ENCODE measurements at regions not wholly inside any gene's neighbourhood (a gene's known extent, or its start where the extent isn't known, plus 50 kb on each side); places are given as distances from the start of the nearest gene placed in this dataset.

GRCh38 chr12:115824936-115825602 lies 452.4 kb downstream of the MED13L start:
- Histone ChIP-seq H4K20me1 (ENCODE audit: insufficient read depth, low read length) (no peaks in the 10 kb centered on the region), H3K27me3 (ENCODE audit: insufficient read depth, low read length) (no peaks in the 10 kb centered on the region), H3K36me3 (ENCODE audit: insufficient read depth, low read length) (no peaks in the 10 kb centered on the region), H2AFZ (ENCODE audit: low read length) (no peak overlapping the region), H3K4me1 (ENCODE audit: insufficient read depth, low read length, severe bottlenecking) (no peaks in the 10 kb centered on the region), H3K79me2 (ENCODE audit: insufficient read depth, low read length) (no peaks in the 10 kb centered on the region), H3K9ac (ENCODE audit: low read length) (no peak overlapping the region), H3K27ac (ENCODE audit: low read depth, low read length, poor library complexity, severe bottlenecking) (no peak overlapping the region), H3K4me2 (ENCODE audit: low read length) (no peak overlapping the region), H3K9me2 (ENCODE audit: low read depth, low read length) (no peaks in the 10 kb centered on the region), H3F3A (ENCODE audit: insufficient read depth, low read length) (no peaks in the 10 kb centered on the region), H3K9me3 (ENCODE audit: low read length) (no peaks in the 10 kb centered on the region), H3K4me3 (ENCODE audit: low read depth, low read length, poor library complexity, severe bottlenecking) (no peak overlapping the region)
- no peak for TF ChIP-seq CTCF (IDR thresholded peaks at IDR 0.05; ENCODE audit: low read length)
- no peak for TF ChIP-seq EZH2 (IDR thresholded peaks at IDR 0.05; ENCODE audit: borderline replicate concordance, low read length)

- Histone ChIP-seq H3K9me2 (ENCODE audit: low read depth, low read length) (no peaks in the 10 kb centered on the region), H4K20me1 (ENCODE audit: insufficient read depth, low read length) (no peaks in the 10 kb centered on the region), H3K4me1 (ENCODE audit: insufficient read depth, low read length, severe bottlenecking) (no peaks in the 10 kb centered on the region), H3K36me3 (ENCODE audit: insufficient read depth, low read length) (no peaks in the 10 kb centered on the region), H3K4me2 (ENCODE audit: low read length) (no peak overlapping the region), H2AFZ (ENCODE audit: low read length) (no peak overlapping the region), H3K27me3 (ENCODE audit: insufficient read depth, low read length) (no peaks in the 10 kb centered on the region), H3K9ac (ENCODE audit: low read length) (no peak overlapping the region), H3K4me3 (ENCODE audit: low read depth, low read length, poor library complexity, severe bottlenecking) (no peak overlapping the region), H3K9me3 (ENCODE audit: low read length) (no peaks in the 10 kb centered on the region), H3K79me2 (ENCODE audit: insufficient read depth, low read length) (no peaks in the 10 kb centered on the region), H3K27ac (ENCODE audit: low read depth, low read length, poor library complexity, severe bottlenecking) (no peak overlapping the region), H3F3A (ENCODE audit: insufficient read depth, low read length) (no peaks in the 10 kb centered on the region)
- TF ChIP-seq EZH2 (IDR thresholded peaks at IDR 0.05; ENCODE audit: borderline replicate concordance, low read length) (no peak), CTCF (IDR thresholded peaks at IDR 0.05; ENCODE audit: low read length) (no peak)
These were observed 453.9 kb downstream of the MED13L start for GRCh38 chr12:115823635-115824034.

GRCh38 chr12:115820656-115821055 lies 456.8 kb downstream of the MED13L start:
- Histone ChIP-seq H3K79me2 (ENCODE audit: insufficient read depth, low read length) (no peaks in the 10 kb centered on the region), H3K27ac (ENCODE audit: low read depth, low read length, poor library complexity, severe bottlenecking) (no peak overlapping the region), H3K9ac (ENCODE audit: low read length) (no peak overlapping the region), H3K9me2 (ENCODE audit: low read depth, low read length) (no peaks in the 10 kb centered on the region), H3K4me2 (ENCODE audit: low read length) (no peak overlapping the region), H2AFZ (ENCODE audit: low read length) (no peak overlapping the region), H3K4me3 (ENCODE audit: low read depth, low read length, poor library complexity, severe bottlenecking) (no peak overlapping the region), H3F3A (ENCODE audit: insufficient read depth, low read length) (no peaks in the 10 kb centered on the region), H3K27me3 (ENCODE audit: insufficient read depth, low read length) (no peaks in the 10 kb centered on the region), H3K9me3 (ENCODE audit: low read length) (no peaks in the 10 kb centered on the region), H3K4me1 (ENCODE audit: insufficient read depth, low read length, severe bottlenecking) (no peaks in the 10 kb centered on the region), H3K36me3 (ENCODE audit: insufficient read depth, low read length) (no peaks in the 10 kb centered on the region), H4K20me1 (ENCODE audit: insufficient read depth, low read length) (no peaks in the 10 kb centered on the region)
- TF ChIP-seq EZH2 (IDR thresholded peaks at IDR 0.05; ENCODE audit: borderline replicate concordance, low read length) (no peak), CTCF (IDR thresholded peaks at IDR 0.05; ENCODE audit: low read length) (no peak)

All from OCI-LY1 (cell line).